Transverse colon (tissue), 4 donors: ENCODE measurements at regions not wholly inside any gene's neighbourhood (a gene's known extent, or its start where the extent isn't known, plus 50 kb on each side); places are given as distances from the start of the nearest gene placed in this dataset.

Experiments used
- DNase-seq: peaks from one replicate; pipeline ENCODE4 v3.0.0-alpha.2; 2019
- H3K27ac ChIP-seq, 4 donors: fragments of 200-600 bp; sonication (generic); 2 replicates each; pipeline ENCODE4 v1.5.1; 2016 to 2018; ENCODE audit warnings: inconsistent platforms in 4 of 4
- H3K27me3 ChIP-seq: fragments of 200-600 bp; sonication (generic); 2 replicates; pipeline ENCODE4 v1.5.1; 2017; ENCODE audit warnings: inconsistent platforms
- H3K36me3 ChIP-seq, 4 donors: fragments of 200-600 bp; sonication (generic); 2 replicates each; pipeline ENCODE4 v1.5.1; 2017 to 2019; ENCODE audit warnings: inconsistent platforms in 4 of 4
- H3K4me1 ChIP-seq, 4 donors: fragments of 200-600 bp; sonication (generic); 2 replicates each; pipeline ENCODE4 v1.5.1; 2017 to 2020; ENCODE audit warnings: inconsistent platforms in 4 of 4
- H3K4me3 ChIP-seq, 4 donors: fragments of 200-600 bp; sonication (generic); 1 replicate in 1 of 4; 2 replicates in 3 of 4; pipeline versions ENCODE4 v1.5.1 to v1.6.1; 2017 to 2019; ENCODE audit warnings: inconsistent platforms in 4 of 4
- H3K9me3 ChIP-seq, 2 donors: fragments of 200-600 bp; sonication (generic); 2 replicates each; pipeline ENCODE4 v1.5.1; 2017 to 2019; ENCODE audit warnings: inconsistent platforms in 2 of 2
- CTCF ChIP-seq, 5 experiments: fragments of 200-600 bp in 3 of 5; fragments of 450-650 bp in 2 of 5; sonication (generic) in 3 of 5; IDR thresholded peaks; 1 replicate in 2 of 5; 2 replicates in 3 of 5; pipeline ENCODE4 v1.5.1; 2016 to 2017; ENCODE audit warnings: antibody characterized with exemption in 5 of 5, inconsistent platforms in 3 of 5, mild to moderate bottlenecking in 2 of 5, moderate library complexity in 1 of 5
- EP300 ChIP-seq: sonication (generic); formaldehyde crosslinking; IDR thresholded peaks from one replicate; pipeline ENCODE4 v1.6.1; 2017; ENCODE audit warnings: antibody characterized with exemption, low read depth
- POLR2A ChIP-seq: fragments of 450-650 bp; IDR thresholded peaks from one replicate; pipeline ENCODE4 v1.6.1; 2016; ENCODE audit warnings: antibody characterized with exemption, mild to moderate bottlenecking, moderate library complexity
- POLR2AphosphoS5 ChIP-seq, 3 donors: sonication (generic); formaldehyde crosslinking; IDR thresholded peaks; one replicate each; pipeline ENCODE4 v1.6.1; 2016; ENCODE audit warnings: antibody characterized with exemption in 3 of 3
- WGBS, 2 donors: methylation state at CpG; one replicate each; pipeline ENCODE4 v1.1.5; 2018; ENCODE audit warnings: low coverage in 1 of 2; 5-methylcytosine and 5-hydroxymethylcytosine counted together
- in situ Hi-C, 4 donors: fragments of 200-750 bp; cut with MboI; loops; one replicate each; pipeline versions ENCODE4 v1.15.0 to v1.15.1; 2017; ENCODE audit warnings: low sequenced_read_pairs in 3 of 4, low pct_ligation_motif_present in 1 of 4, low pct_unique_long_range_greater_than_20kb in 1 of 4
- intact Hi-C: fragments of 100-400 bp; cut with DNase I; formaldehyde crosslinking; loops from one replicate; pipeline ENCODE4 v1.15.1; 2023; ENCODE audit warnings: low total_unique reads

- Histone ChIP-seq H3K9me3 (no peaks in the 10 kb centered on the region), H3K27me3 (no peaks in the 10 kb centered on the region), H3K27ac (no peak overlapping the region), H3K36me3 (no peaks in the 10 kb centered on the region), H3K4me1 (peaks cover 0 to 3% (median 0%) of the 10 kb centered on the region in 4 donors), H3K4me3 (no peak overlapping the region)
- DNase-seq, result peak; percentile 10
- WGBS, 2 donors, result 45 to 57% methylated on average over 2 to 3 of the region's 3 CpGs
- no peak for TF ChIP-seq POLR2AphosphoS5 (IDR thresholded peaks at IDR 0.05)
- TF ChIP-seq EP300, result no peak
- no peak for TF ChIP-seq POLR2A
- TF ChIP-seq CTCF (IDR thresholded peaks at IDR 0.05), result no peak
- intact Hi-C loops (no loop called here), in situ Hi-C loops (no loop called here)
Measured at GRCh38 chr16:80330803-80331202, 210.0 kb upstream of the DYNLRB2 start.

GRCh38 chr16:80330150-80330549 is 210.6 kb upstream of the DYNLRB2 start:
- 69 to 72% methylated on average over 2 to 3 of the region's 3 CpGs for WGBS, 2 donors
- no peaks in the 10 kb centered on the region for H3K9me3 ChIP-seq
- peaks cover 0 to 3% (median 0%) of the 10 kb centered on the region in 4 donors for H3K4me1 ChIP-seq
- DNase-seq, result no peak
- in situ Hi-C loops, result no loop called here
- intact Hi-C loops, result no loop called here
- no peaks in the 10 kb centered on the region for H3K36me3 ChIP-seq
- H3K4me3 ChIP-seq, result no peak overlapping the region
- H3K27ac ChIP-seq, result no peak overlapping the region
- no peaks in the 10 kb centered on the region for H3K27me3 ChIP-seq
- no peak for TF ChIP-seq CTCF (IDR thresholded peaks at IDR 0.05)
- no peak for TF ChIP-seq EP300
- TF ChIP-seq POLR2A, result no peak

GRCh38 chr16:80327740-80328139 is 213.1 kb upstream of the DYNLRB2 start:
- DNase-seq, result no peak
- Histone ChIP-seq H3K4me1 (peaks cover 0 to 3% (median 0%) of the 10 kb centered on the region in 4 donors), H3K27ac (no peak overlapping the region), H3K36me3 (no peaks in the 10 kb centered on the region), H3K27me3 (no peaks in the 10 kb centered on the region), H3K9me3 (no peaks in the 10 kb centered on the region), H3K4me3 (no peak overlapping the region)
- intact Hi-C loops, result no loop called here
- WGBS, 2 donors, result 50 to 56% methylated on average over 1 of the region's 1 CpG
- in situ Hi-C loops, result no loop called here
- TF ChIP-seq POLR2AphosphoS5 (IDR thresholded peaks at IDR 0.05) (no peak), POLR2A (no peak), CTCF (IDR thresholded peaks at IDR 0.05) (no peak), EP300 (no peak)

- in situ Hi-C loops, result no loop called here
- WGBS, 2 donors, result 68 to 69% methylated on average over 3 of the region's 3 CpGs
Measured at GRCh38 chr16:80324371-80324770, 216.4 kb upstream of the DYNLRB2 start.

GRCh38 chr16:80323808-80324195 is 217.0 kb upstream of the DYNLRB2 start:
- no peaks in the 10 kb centered on the region for H3K9me3 ChIP-seq
- in situ Hi-C loops (no loop called here), intact Hi-C loops (no loop called here)
- H3K27ac ChIP-seq, result no peak overlapping the region
- TF ChIP-seq EP300 (no peak), POLR2A (no peak), CTCF (IDR thresholded peaks at IDR 0.05) (no peak), POLR2AphosphoS5 (IDR thresholded peaks at IDR 0.05) (no peak)
- no peaks in the 10 kb centered on the region for H3K27me3 ChIP-seq
- no peaks in the 10 kb centered on the region for H3K4me1 ChIP-seq
- DNase-seq, result no peak
- WGBS, 2 donors, result 66 to 87% methylated on average over 2 to 3 of the region's 3 CpGs
- no peaks in the 10 kb centered on the region for H3K36me3 ChIP-seq
- H3K4me3 ChIP-seq, result no peak overlapping the region

More at GRCh38 chr16:80324371-80324770, 216.4 kb upstream of the DYNLRB2 start:
- H3K4me1 ChIP-seq, result no peaks in the 10 kb centered on the region
- H3K27me3 ChIP-seq, result no peaks in the 10 kb centered on the region
- DNase-seq, result no peak
- intact Hi-C loops, result no loop called here
- no peaks in the 10 kb centered on the region for H3K36me3 ChIP-seq
- no peak overlapping the region for H3K27ac ChIP-seq
- TF ChIP-seq EP300, result no peak
- no peak for TF ChIP-seq POLR2A
- no peak overlapping the region for H3K4me3 ChIP-seq
- no peaks in the 10 kb centered on the region for H3K9me3 ChIP-seq
